ENCODE measurements at regions not wholly inside any gene's neighbourhood (a gene's known extent, or its start where the extent isn't known, plus 50 kb on each side); places are given as distances from the start of the nearest gene placed in this dataset.

- no peak overlapping the region for H3K4me3 ChIP-seq (ENCODE audit: insufficient read depth, low read depth, low read length, poor library complexity, severe bottlenecking)
- H3K36me3 ChIP-seq (ENCODE audit: control insufficient read depth, insufficient read depth, low read length): no peaks in the 10 kb centered on the region
- no peaks in the 10 kb centered on the region for H3K27me3 ChIP-seq (replicated peaks; ENCODE audit: control insufficient read depth, insufficient read depth, low read length, poor library complexity, severe bottlenecking)
- H3K9me3 ChIP-seq (ENCODE audit: control insufficient read depth, low read length): no peaks in the 10 kb centered on the region
- H3K27ac ChIP-seq (ENCODE audit: insufficient read depth, low read length, poor library complexity, severe bottlenecking): no peak overlapping the region
- H3K4me1 ChIP-seq (ENCODE audit: control insufficient read depth, insufficient read depth, low read length, poor library complexity, severe bottlenecking): no peaks in the 10 kb centered on the region
- DNase-seq: no peak
Measured at GRCh38 chr6:104325341-104326172, 534.2 kb downstream of the HACE1 start.

GRCh38 chr6:104324301-104324700, 535.4 kb downstream of the HACE1 start:
- Histone ChIP-seq H3K4me1 (ENCODE audit: control insufficient read depth, insufficient read depth, low read length, poor library complexity, severe bottlenecking) (no peaks in the 10 kb centered on the region), H3K9me3 (ENCODE audit: control insufficient read depth, low read length) (no peaks in the 10 kb centered on the region), H3K36me3 (ENCODE audit: control insufficient read depth, insufficient read depth, low read length) (no peaks in the 10 kb centered on the region), H3K27me3 (replicated peaks; ENCODE audit: control insufficient read depth, insufficient read depth, low read length, poor library complexity, severe bottlenecking) (no peaks in the 10 kb centered on the region), H3K4me3 (ENCODE audit: insufficient read depth, low read depth, low read length, poor library complexity, severe bottlenecking) (no peak overlapping the region), H3K27ac (ENCODE audit: insufficient read depth, low read length, poor library complexity, severe bottlenecking) (no peak overlapping the region)
- no peak for DNase-seq

DNA sequence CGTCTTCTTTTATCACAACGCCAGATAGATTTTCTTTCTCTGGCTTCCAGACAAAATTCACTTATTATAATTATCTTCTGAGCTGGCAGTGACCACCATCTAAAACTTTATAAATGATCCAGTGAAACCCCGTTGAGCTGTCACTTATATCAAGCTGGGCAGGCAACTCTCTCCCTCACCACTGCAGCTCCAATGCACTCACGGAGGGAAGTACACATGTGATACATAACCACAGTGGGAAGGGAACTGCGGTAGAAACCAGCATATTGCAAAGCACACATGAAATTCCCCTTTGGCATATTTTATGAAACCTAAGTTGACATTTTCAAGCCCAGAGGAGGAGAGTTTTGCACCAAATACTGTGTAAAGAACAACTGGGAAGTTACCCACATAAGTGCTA, 536.9 kb downstream of the HACE1 start:
- Histone ChIP-seq H3K27me3 (replicated peaks; ENCODE audit: control insufficient read depth, insufficient read depth, low read length, poor library complexity, severe bottlenecking) (no peaks in the 10 kb centered on the region), H3K4me1 (ENCODE audit: control insufficient read depth, insufficient read depth, low read length, poor library complexity, severe bottlenecking) (no peaks in the 10 kb centered on the region), H3K9me3 (ENCODE audit: control insufficient read depth, low read length) (no peaks in the 10 kb centered on the region), H3K27ac (ENCODE audit: insufficient read depth, low read length, poor library complexity, severe bottlenecking) (no peak overlapping the region), H3K4me3 (ENCODE audit: insufficient read depth, low read depth, low read length, poor library complexity, severe bottlenecking) (no peak overlapping the region), H3K36me3 (ENCODE audit: control insufficient read depth, insufficient read depth, low read length) (no peaks in the 10 kb centered on the region)
- DNase-seq: no peak

DNA sequence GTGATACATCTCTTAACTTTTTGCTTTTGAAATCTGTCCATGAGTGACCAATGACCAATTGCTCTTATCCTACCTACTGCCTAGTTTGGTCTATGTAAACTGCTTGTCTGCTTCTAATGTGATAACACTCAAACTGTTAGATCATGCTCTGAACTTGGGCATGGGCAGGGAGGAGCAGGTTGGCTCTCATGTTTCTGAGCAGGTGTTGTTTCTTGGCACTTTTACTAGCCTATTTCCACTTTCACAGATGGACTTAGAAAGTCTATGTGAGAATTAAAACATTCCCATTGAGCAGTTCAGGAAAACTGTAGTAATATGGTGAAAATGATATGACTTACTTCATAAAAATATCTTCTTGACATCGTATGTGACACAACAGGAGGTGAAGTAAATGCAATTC, 538.4 kb downstream of the HACE1 start:
- DNase-seq: no peak
- Histone ChIP-seq H3K36me3 (ENCODE audit: control insufficient read depth, insufficient read depth, low read length) (no peaks in the 10 kb centered on the region), H3K27ac (ENCODE audit: insufficient read depth, low read length, poor library complexity, severe bottlenecking) (no peak overlapping the region), H3K27me3 (replicated peaks; ENCODE audit: control insufficient read depth, insufficient read depth, low read length, poor library complexity, severe bottlenecking) (no peaks in the 10 kb centered on the region), H3K4me3 (ENCODE audit: insufficient read depth, low read depth, low read length, poor library complexity, severe bottlenecking) (no peak overlapping the region), H3K9me3 (ENCODE audit: control insufficient read depth, low read length) (no peaks in the 10 kb centered on the region), H3K4me1 (ENCODE audit: control insufficient read depth, insufficient read depth, low read length, poor library complexity, severe bottlenecking) (no peaks in the 10 kb centered on the region)

DNA sequence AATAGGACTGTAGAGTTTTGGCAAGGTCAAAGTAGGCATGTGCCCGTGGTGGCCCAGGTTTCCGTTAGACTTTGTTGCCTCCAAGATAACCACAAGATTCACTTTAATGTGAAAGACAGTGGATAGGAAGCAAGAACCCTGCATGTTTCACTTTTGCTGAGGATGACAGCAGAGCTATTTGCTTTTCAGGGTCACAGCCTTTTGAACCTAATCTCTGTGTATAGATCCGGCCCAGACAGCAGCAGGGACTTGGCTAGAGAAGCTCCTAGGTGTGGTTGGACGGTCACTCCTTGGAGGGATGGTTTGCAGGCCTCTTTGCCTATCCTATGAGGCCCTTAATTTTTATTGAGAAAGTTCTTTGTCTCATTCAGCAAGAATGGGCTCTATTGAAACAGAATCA, 538.8 kb downstream of the HACE1 start:
- Histone ChIP-seq H3K27me3 (replicated peaks; ENCODE audit: control insufficient read depth, insufficient read depth, low read length, poor library complexity, severe bottlenecking) (no peaks in the 10 kb centered on the region), H3K4me3 (ENCODE audit: insufficient read depth, low read depth, low read length, poor library complexity, severe bottlenecking) (no peak overlapping the region), H3K27ac (ENCODE audit: insufficient read depth, low read length, poor library complexity, severe bottlenecking) (no peak overlapping the region), H3K36me3 (ENCODE audit: control insufficient read depth, insufficient read depth, low read length) (no peaks in the 10 kb centered on the region), H3K9me3 (ENCODE audit: control insufficient read depth, low read length) (no peaks in the 10 kb centered on the region), H3K4me1 (ENCODE audit: control insufficient read depth, insufficient read depth, low read length, poor library complexity, severe bottlenecking) (no peaks in the 10 kb centered on the region)
- no peak for DNase-seq

- DNase-seq: no peak
- H3K4me3 ChIP-seq (ENCODE audit: insufficient read depth, low read depth, low read length, poor library complexity, severe bottlenecking): no peak overlapping the region
- H3K4me1 ChIP-seq (ENCODE audit: control insufficient read depth, insufficient read depth, low read length, poor library complexity, severe bottlenecking): no peaks in the 10 kb centered on the region
- H3K9me3 ChIP-seq (ENCODE audit: control insufficient read depth, low read length): no peaks in the 10 kb centered on the region
- H3K27me3 ChIP-seq (replicated peaks; ENCODE audit: control insufficient read depth, insufficient read depth, low read length, poor library complexity, severe bottlenecking): no peaks in the 10 kb centered on the region
- no peak overlapping the region for H3K27ac ChIP-seq (ENCODE audit: insufficient read depth, low read length, poor library complexity, severe bottlenecking)
- H3K36me3 ChIP-seq (ENCODE audit: control insufficient read depth, insufficient read depth, low read length): no peaks in the 10 kb centered on the region
Measured at GRCh38 chr6:104312851-104313250, 546.9 kb downstream of the HACE1 start.

GRCh38 chr6:104306211-104306610, 553.5 kb downstream of the HACE1 start:
- Histone ChIP-seq H3K9me3 (ENCODE audit: control insufficient read depth, low read length) (no peaks in the 10 kb centered on the region), H3K4me3 (ENCODE audit: insufficient read depth, low read depth, low read length, poor library complexity, severe bottlenecking) (no peak overlapping the region), H3K27me3 (replicated peaks; ENCODE audit: control insufficient read depth, insufficient read depth, low read length, poor library complexity, severe bottlenecking) (peaks cover 4% of the 10 kb centered on the region), H3K4me1 (ENCODE audit: control insufficient read depth, insufficient read depth, low read length, poor library complexity, severe bottlenecking) (no peaks in the 10 kb centered on the region), H3K27ac (ENCODE audit: insufficient read depth, low read length, poor library complexity, severe bottlenecking) (no peak overlapping the region), H3K36me3 (ENCODE audit: control insufficient read depth, insufficient read depth, low read length) (no peaks in the 10 kb centered on the region)
- no peak for DNase-seq

- no peaks in the 10 kb centered on the region for H3K9me3 ChIP-seq (ENCODE audit: control insufficient read depth, low read length)
- no peaks in the 10 kb centered on the region for H3K36me3 ChIP-seq (ENCODE audit: control insufficient read depth, insufficient read depth, low read length)
- H3K4me3 ChIP-seq (ENCODE audit: insufficient read depth, low read depth, low read length, poor library complexity, severe bottlenecking): no peak overlapping the region
- no peak overlapping the region for H3K27ac ChIP-seq (ENCODE audit: insufficient read depth, low read length, poor library complexity, severe bottlenecking)
- no peaks in the 10 kb centered on the region for H3K4me1 ChIP-seq (ENCODE audit: control insufficient read depth, insufficient read depth, low read length, poor library complexity, severe bottlenecking)
- peaks cover 4% of the 10 kb centered on the region for H3K27me3 ChIP-seq (replicated peaks; ENCODE audit: control insufficient read depth, insufficient read depth, low read length, poor library complexity, severe bottlenecking)
- no peak for DNase-seq
Measured at GRCh38 chr6:104305206-104305605, 554.5 kb downstream of the HACE1 start.

DNA sequence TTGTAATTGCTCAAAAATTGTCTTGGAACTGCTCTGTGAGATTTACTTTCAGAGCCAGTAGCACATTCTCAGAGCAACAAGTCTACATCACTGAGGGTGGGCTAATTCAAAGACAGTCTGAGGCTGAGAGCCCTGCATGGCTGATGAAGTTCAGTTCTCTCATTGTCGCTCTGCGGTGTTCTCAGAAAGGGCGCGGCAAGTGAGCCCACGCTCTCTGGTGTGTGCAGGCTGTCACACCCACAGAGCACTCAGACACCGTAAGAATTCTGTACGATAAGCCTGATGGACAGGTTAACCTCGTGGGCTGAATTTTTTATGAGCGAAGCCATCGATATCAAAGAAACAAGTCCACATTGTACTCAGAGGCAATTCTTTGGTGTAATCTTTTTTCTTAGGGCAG, 557.8 kb downstream of the HACE1 start:
- Histone ChIP-seq H3K36me3 (ENCODE audit: control insufficient read depth, insufficient read depth, low read length) (no peaks in the 10 kb centered on the region), H3K27ac (ENCODE audit: insufficient read depth, low read length, poor library complexity, severe bottlenecking) (no peak overlapping the region), H3K27me3 (replicated peaks; ENCODE audit: control insufficient read depth, insufficient read depth, low read length, poor library complexity, severe bottlenecking) (peaks cover under 1% of the 10 kb centered on the region), H3K9me3 (ENCODE audit: control insufficient read depth, low read length) (no peaks in the 10 kb centered on the region), H3K4me1 (ENCODE audit: control insufficient read depth, insufficient read depth, low read length, poor library complexity, severe bottlenecking) (no peaks in the 10 kb centered on the region), H3K4me3 (ENCODE audit: insufficient read depth, low read depth, low read length, poor library complexity, severe bottlenecking) (no peak overlapping the region)
- DNase-seq: no peak

DNA sequence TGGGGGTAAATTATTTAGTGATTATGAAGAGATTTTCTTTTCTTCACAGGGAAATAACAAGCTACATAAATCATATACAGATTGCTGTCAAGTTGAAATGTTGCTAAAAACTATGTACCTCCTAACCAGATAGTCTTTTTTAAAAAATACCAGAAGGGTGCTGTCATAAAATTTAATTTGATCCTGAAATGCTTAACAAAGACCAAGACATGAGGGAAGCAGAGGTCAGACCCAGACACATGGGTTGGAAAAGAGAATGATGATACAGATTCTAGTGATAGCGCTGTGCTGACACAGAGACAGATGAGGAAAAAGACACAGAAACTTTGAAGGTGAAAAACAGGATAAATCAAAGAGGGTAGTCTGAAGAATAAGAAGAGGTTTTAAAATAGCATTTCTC, 573.1 kb downstream of the HACE1 start:
- no peaks in the 10 kb centered on the region for H3K36me3 ChIP-seq (ENCODE audit: control insufficient read depth, insufficient read depth, low read length)
- H3K27ac ChIP-seq (ENCODE audit: insufficient read depth, low read length, poor library complexity, severe bottlenecking): no peak overlapping the region
- H3K27me3 ChIP-seq (replicated peaks; ENCODE audit: control insufficient read depth, insufficient read depth, low read length, poor library complexity, severe bottlenecking): no peaks in the 10 kb centered on the region
- no peaks in the 10 kb centered on the region for H3K4me1 ChIP-seq (ENCODE audit: control insufficient read depth, insufficient read depth, low read length, poor library complexity, severe bottlenecking)
- no peaks in the 10 kb centered on the region for H3K9me3 ChIP-seq (ENCODE audit: control insufficient read depth, low read length)
- no peak for DNase-seq
- H3K4me3 ChIP-seq (ENCODE audit: insufficient read depth, low read depth, low read length, poor library complexity, severe bottlenecking): no peak overlapping the region

Data from effector memory CD4-positive, alpha-beta T cell (primary cell).